ENCODE measurements at regions not wholly inside any gene's neighbourhood (a gene's known extent, or its start where the extent isn't known, plus 50 kb on each side); places are given as distances from the start of the nearest gene placed in this dataset.

DNA sequence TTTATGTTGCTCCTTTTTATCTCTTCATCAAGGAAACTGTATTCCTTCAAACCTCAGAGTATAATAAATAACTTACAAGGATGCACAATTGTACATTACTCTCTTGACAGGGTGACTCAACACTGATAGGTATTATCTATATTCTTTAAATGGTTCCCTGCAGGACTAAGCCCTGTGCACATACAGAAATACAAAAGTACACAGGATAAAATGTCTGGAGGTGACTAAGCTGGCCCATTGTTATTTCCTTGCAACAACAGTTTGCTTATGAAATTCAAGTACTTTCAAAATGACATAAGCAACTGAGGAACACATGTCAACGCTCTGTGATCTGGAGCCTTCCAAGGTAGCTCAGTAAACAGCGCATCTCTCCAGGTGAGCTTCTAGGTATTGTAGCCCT lies 83.8 kb upstream of the RPL34 start:
- Mint-ChIP-seq H3K36me3 (ENCODE audit: low read depth) (peaks cover 10% of the 10 kb centered on the region), H3K27me3 (no peaks in the 10 kb centered on the region), H3K4me3 (no peak overlapping the region), H3K4me1 (peaks cover 32% of the 10 kb centered on the region), H3K27ac (no peak overlapping the region), H3K9me3 (peaks cover 2% of the 10 kb centered on the region)
- no peak for DNase-seq
- CTCF ChIA-PET = no interaction called here
- POLR2A ChIA-PET = no interaction called here

GRCh38 chr4:108535757-108536156 lies 84.6 kb upstream of the RPL34 start:
- Mint-ChIP-seq H3K27me3 (no peaks in the 10 kb centered on the region), H3K9me3 (peaks cover 2% of the 10 kb centered on the region), H3K4me1 (peaks cover 39% of the 10 kb centered on the region), H3K27ac (no peak overlapping the region), H3K36me3 (ENCODE audit: low read depth) (peaks cover 12% of the 10 kb centered on the region), H3K4me3 (no peak overlapping the region)
- no peak for DNase-seq
- ChIA-PET POLR2A (no interaction called here), CTCF (no interaction called here)

DNA sequence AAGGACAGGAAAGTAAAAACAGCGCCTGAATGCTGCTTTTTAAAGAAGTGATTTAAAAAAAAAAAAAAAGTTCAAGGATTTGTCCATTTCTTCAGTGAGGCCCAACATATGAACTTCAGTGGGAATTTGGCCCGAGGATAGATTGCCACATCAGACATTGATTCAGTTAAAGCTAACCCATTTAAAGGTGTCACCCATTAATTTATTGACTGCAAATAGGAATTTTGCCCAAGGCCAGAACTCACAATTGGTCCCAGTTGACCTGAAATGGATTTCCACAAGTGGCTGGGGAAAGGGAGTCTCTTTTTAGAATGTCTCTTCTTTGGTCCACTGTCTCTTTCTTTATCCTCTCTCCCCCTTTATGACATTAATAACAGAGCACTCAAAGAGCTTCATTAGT lies 86.5 kb upstream of the RPL34 start:
- Mint-ChIP-seq H3K27me3 (no peaks in the 10 kb centered on the region), H3K36me3 (ENCODE audit: low read depth) (peaks cover 12% of the 10 kb centered on the region), H3K4me3 (no peak overlapping the region), H3K9me3 (peaks cover 2% of the 10 kb centered on the region), H3K27ac (no peak overlapping the region), H3K4me1 (peaks cover 45% of the 10 kb centered on the region)
- CTCF ChIA-PET = interaction anchor here (0.7 to 1.6 kb wide), 2 partner anchors 39 to 413 kb away, joined by 3 to 5 read pairs; no protein-coding TSS in a partner anchor
- no peak for DNase-seq
- POLR2A ChIA-PET = no interaction called here

GRCh38 chr4:108533245-108533844 lies 87.0 kb upstream of the RPL34 start:
- no peaks in the 10 kb centered on the region for H3K27me3 Mint-ChIP-seq
- H3K36me3 Mint-ChIP-seq (ENCODE audit: low read depth) = peaks cover 12% of the 10 kb centered on the region
- ChIA-PET CTCF (interaction anchor here (1.6 kb wide), 1 partner anchor 39 kb away, joined by 5 read pairs; no protein-coding TSS in a partner anchor), POLR2A (no interaction called here)
- no peak overlapping the region for H3K4me3 Mint-ChIP-seq
- no peak for DNase-seq
- H3K9me3 Mint-ChIP-seq = peaks cover 2% of the 10 kb centered on the region
- no peak overlapping the region for H3K27ac Mint-ChIP-seq
- H3K4me1 Mint-ChIP-seq = peaks cover 48% of the 10 kb centered on the region

DNA sequence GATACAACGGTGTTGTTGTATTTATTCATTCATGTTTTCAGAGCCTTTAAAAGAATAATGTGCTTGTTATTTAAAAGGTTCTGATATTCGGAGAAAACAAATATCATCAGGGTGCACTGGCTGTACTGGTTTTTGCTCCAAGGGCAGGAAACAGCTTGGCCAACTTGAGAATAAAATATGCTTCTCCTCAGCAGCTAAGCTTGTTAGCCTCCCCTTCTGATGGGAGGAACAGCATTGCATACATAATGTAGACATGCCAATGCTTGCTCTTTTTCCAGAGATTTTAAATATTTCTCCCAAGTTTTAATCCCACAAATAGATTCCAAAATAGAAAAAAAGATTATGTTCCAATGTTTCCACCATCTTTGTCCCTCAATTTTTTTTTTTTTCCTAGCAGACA lies 87.6 kb upstream of the RPL34 start:
- Mint-ChIP-seq H3K36me3 (ENCODE audit: low read depth) (peaks cover 12% of the 10 kb centered on the region), H3K9me3 (peaks cover 2% of the 10 kb centered on the region), H3K27ac (no peak overlapping the region), H3K27me3 (no peaks in the 10 kb centered on the region), H3K4me3 (no peak overlapping the region), H3K4me1 (peaks cover 54% of the 10 kb centered on the region)
- POLR2A ChIA-PET = no interaction called here
- DNase-seq = no peak
- CTCF ChIA-PET = no interaction called here

- Mint-ChIP-seq H3K9me3 (peaks cover 6% of the 10 kb centered on the region), H3K27ac (no peak overlapping the region), H3K36me3 (ENCODE audit: low read depth) (peaks cover 16% of the 10 kb centered on the region), H3K4me1 (peaks cover 60% of the 10 kb centered on the region), H3K27me3 (no peaks in the 10 kb centered on the region), H3K4me3 (no peak overlapping the region)
- no peak for DNase-seq
- POLR2A ChIA-PET = no interaction called here
- CTCF ChIA-PET = no interaction called here
Measured at GRCh38 chr4:108532187-108532586, 88.2 kb upstream of the RPL34 start.

DNA sequence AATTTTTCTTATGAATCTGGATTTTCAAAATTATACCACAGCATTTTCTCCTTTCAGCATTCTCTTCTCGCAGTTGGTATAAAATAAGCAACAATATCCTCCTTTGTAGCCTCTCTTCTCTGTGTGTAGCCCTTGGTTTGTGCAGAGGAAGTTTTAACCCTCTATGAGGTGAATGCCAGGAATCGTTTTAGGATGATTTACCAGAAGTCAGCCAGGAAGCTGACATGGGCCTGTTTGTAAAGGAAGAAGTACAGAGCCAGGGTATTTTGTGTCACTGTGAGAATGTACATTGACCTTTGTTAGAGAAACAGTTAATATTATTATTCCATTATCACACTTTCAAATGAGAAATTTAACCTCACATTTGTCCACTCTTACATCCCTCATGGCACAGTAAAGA lies 88.9 kb upstream of the RPL34 start:
- no peak for DNase-seq
- ChIA-PET CTCF (no interaction called here), POLR2A (no interaction called here)
- no peak overlapping the region for H3K4me3 Mint-ChIP-seq
- H3K36me3 Mint-ChIP-seq (ENCODE audit: low read depth) = peaks cover 17% of the 10 kb centered on the region
- peaks cover 58% of the 10 kb centered on the region for H3K4me1 Mint-ChIP-seq
- peaks cover 8% of the 10 kb centered on the region for H3K9me3 Mint-ChIP-seq
- H3K27ac Mint-ChIP-seq = peak overlapping the region; percentile 50
- no peaks in the 10 kb centered on the region for H3K27me3 Mint-ChIP-seq

DNA sequence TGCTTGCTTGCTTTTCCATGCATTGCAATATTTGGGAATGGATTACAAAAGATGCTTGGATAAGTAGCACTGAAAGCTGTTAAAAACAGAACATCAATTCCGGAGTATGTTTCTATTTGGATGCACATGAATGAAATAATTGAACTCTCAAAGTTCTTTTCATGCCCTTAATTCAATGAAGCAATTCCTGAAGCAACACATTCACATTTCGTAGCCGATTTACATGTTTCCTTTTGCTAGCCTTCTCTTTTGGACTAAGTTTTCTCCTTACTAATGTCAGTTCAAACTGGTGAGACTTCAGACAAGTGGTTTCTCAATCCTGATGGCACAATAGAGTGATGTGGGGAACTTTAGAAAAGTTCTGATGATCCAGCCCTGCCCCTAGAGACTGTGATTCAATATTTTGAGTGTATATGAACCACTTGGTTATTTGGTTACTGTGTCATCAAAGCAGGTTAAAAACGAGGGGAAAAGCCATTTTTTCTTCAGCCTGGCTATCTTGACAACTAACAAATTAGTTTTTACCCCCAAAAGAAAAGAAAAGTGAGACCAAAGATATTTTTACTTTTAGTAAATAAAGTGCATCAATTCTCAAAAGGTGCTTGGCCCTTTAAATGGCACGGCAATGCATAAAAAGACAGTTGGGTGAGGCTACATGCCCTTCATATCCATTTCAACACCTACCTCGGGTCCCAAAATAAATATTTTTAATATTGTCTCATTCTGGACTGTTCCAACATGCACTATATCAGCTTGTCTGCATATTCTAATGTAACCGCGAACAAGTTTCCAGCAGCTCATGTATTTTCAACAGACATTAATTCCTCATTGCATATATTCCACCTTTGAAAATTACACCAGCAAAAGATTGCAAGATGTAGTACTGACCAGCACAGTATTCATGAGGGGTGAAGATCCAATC lies 90.1 kb upstream of the RPL34 start:
- H3K27ac Mint-ChIP-seq = no peak overlapping the region

DNA sequence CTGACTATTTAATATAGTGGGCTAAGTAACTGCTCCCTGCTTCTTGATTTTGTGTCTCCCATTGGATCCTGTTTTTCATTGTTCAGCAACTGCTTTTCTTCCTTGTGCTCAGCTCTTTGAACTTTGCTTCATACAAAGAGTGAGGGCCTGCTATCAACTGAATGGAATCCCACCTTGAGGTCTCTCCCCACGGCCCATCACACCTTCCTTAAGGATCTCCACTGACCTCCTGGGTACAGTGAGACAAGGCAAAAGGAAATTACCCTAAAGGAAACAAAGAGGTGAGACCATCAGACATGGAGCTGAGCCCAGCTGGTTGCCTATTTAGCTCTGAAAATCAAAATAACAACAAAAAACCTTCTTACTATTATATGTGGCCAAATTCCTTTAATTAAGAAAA lies 91.3 kb upstream of the RPL34 start:
- Mint-ChIP-seq H3K4me1 (peaks cover 57% of the 10 kb centered on the region), H3K4me3 (no peak overlapping the region), H3K27me3 (no peaks in the 10 kb centered on the region), H3K27ac (no peak overlapping the region), H3K36me3 (ENCODE audit: low read depth) (peaks cover 27% of the 10 kb centered on the region), H3K9me3 (peaks cover 9% of the 10 kb centered on the region)
- no peak for DNase-seq
- ChIA-PET POLR2A (no interaction called here), CTCF (interaction anchor here (1.4 kb wide), 1 partner anchor 14 kb away, joined by 3 read pairs; no protein-coding TSS in a partner anchor)

More for the DNA sequence above, 90.1 kb upstream of the RPL34 start:
- ChIA-PET POLR2A (no interaction called here), CTCF (interaction anchor here (1.0 kb wide), 1 partner anchor 511 kb away, joined by 3 read pairs; no protein-coding TSS in a partner anchor)
- DNase-seq = no peak
- H3K4me1 Mint-ChIP-seq = peaks cover 57% of the 10 kb centered on the region
- no peaks in the 10 kb centered on the region for H3K27me3 Mint-ChIP-seq
- H3K36me3 Mint-ChIP-seq (ENCODE audit: low read depth) = peaks cover 23% of the 10 kb centered on the region
- no peak overlapping the region for H3K4me3 Mint-ChIP-seq
- peaks cover 11% of the 10 kb centered on the region for H3K9me3 Mint-ChIP-seq

GRCh38 chr4:108527723-108528122 lies 92.7 kb upstream of the RPL34 start:
- CTCF ChIA-PET = interaction anchor here (0.6 to 1.4 kb wide), 2 partner anchors 13 to 525 kb away, joined by 3 to 4 read pairs; no protein-coding TSS in a partner anchor
- peaks cover 47% of the 10 kb centered on the region for H3K4me1 Mint-ChIP-seq
- DNase-seq = peak; percentile 43
- H3K4me3 Mint-ChIP-seq = peak overlapping the region; percentile 32
- H3K27me3 Mint-ChIP-seq = no peaks in the 10 kb centered on the region
- H3K36me3 Mint-ChIP-seq (ENCODE audit: low read depth) = peaks cover 20% of the 10 kb centered on the region
- POLR2A ChIA-PET = no interaction called here
- peaks cover 8% of the 10 kb centered on the region for H3K9me3 Mint-ChIP-seq
- H3K27ac Mint-ChIP-seq = peak overlapping the region; percentile 59

- no peak overlapping the region for H3K27ac Mint-ChIP-seq
- ChIA-PET CTCF (interaction anchor here (1.0 to 1.3 kb wide), 2 partner anchors 27 to 491 kb away, joined by 3 read pairs; no protein-coding TSS in a partner anchor), POLR2A (no interaction called here)
- H3K4me1 Mint-ChIP-seq = peaks cover 6% of the 10 kb centered on the region
- H3K4me3 Mint-ChIP-seq = no peak overlapping the region
- H3K27me3 Mint-ChIP-seq = peaks cover 9% of the 10 kb centered on the region
- peaks cover 3% of the 10 kb centered on the region for H3K9me3 Mint-ChIP-seq
- H3K36me3 Mint-ChIP-seq (ENCODE audit: low read depth) = peaks cover 5% of the 10 kb centered on the region
- no peak for DNase-seq
Measured at GRCh38 chr4:108520807-108521206, 99.6 kb upstream of the RPL34 start.

GRCh38 chr4:108519911-108520601 lies 100.3 kb upstream of the RPL34 start:
- Mint-ChIP-seq H3K4me1 (peaks cover 6% of the 10 kb centered on the region), H3K36me3 (ENCODE audit: low read depth) (peaks cover 2% of the 10 kb centered on the region), H3K9me3 (no peaks in the 10 kb centered on the region), H3K27ac (no peak overlapping the region), H3K4me3 (no peak overlapping the region), H3K27me3 (peaks cover 9% of the 10 kb centered on the region)
- ChIA-PET CTCF (interaction anchor here (1.0 to 1.3 kb wide), 2 partner anchors 26 to 490 kb away, joined by 3 read pairs; no protein-coding TSS in a partner anchor), POLR2A (no interaction called here)
- no peak for DNase-seq

DNA sequence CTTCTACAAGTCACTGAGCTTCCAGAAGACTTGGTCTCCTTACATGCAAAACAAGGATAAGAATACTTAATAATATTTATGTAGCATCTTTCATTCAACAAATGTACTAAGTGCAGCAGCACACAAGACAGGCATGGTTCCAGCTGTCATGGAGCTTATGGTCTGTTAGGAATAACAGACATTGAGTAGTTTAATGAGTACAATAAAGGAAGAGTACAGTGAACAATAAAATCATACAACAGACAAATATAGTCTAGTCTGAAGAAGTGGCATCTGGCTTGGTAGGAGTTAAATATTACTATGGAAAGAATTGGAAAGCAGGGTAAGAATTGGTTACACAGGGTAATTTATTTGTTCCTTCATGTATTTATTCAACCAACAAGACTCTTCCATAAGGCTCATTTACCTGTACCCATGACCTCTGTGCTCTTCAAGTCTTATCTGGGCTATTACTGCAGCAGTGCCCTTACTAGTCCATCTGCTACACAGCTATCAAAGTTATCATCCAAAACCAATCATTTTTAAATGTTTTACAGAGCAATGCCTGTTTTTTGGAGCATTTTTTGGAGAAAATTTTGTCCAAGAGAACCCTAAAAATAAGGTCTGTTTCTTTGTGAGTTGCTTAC lies 101.1 kb upstream of the RPL34 start:
- Mint-ChIP-seq H3K9me3 (no peaks in the 10 kb centered on the region), H3K4me1 (peaks cover 6% of the 10 kb centered on the region), H3K36me3 (ENCODE audit: low read depth) (no peaks in the 10 kb centered on the region), H3K27ac (no peak overlapping the region), H3K27me3 (peaks cover 9% of the 10 kb centered on the region), H3K4me3 (no peak overlapping the region)
- POLR2A ChIA-PET = no interaction called here
- CTCF ChIA-PET = no interaction called here
- no peak for DNase-seq
